WTC11 (cell line): ENCODE measurements at regions not wholly inside any gene's neighbourhood (a gene's known extent, or its start where the extent isn't known, plus 50 kb on each side); places are given as distances from the start of the nearest gene placed in this dataset.

Source experiments
- ATAC-seq: fragments of 200-7000 bp; cut with Tn5 transposase; 2 replicates; pipeline ENCODE4 v1.10.0; 2021; ENCODE audit warnings: mild to moderate bottlenecking, moderate library complexity
- CTCF ChIA-PET: fragments of 300-600 bp; sonication (Branson Sonifier 250); formaldehyde crosslinking; loops from one replicate; lab custom pipeline; 2021; ENCODE audit warnings: antibody characterized with exemption; lab: Charles Lee
- POLR2A ChIA-PET: fragments of 350-600 bp; sonication (Branson Sonifier 250); formaldehyde crosslinking; loops from one replicate; lab custom pipeline; 2021; ENCODE audit warnings: antibody characterized with exemption; lab: Charles Lee
- DNase-seq: peaks from one replicate; pipeline ENCODE4 v3.0.0; 2021; ENCODE audit warnings: low spot score
- H3K27ac Mint-ChIP-seq: 2 replicates; pipeline ENCODE4 v1.8.0; 2021; ENCODE audit warnings: mixed read lengths
- H3K27me3 Mint-ChIP-seq: 2 replicates; pipeline ENCODE4 v1.8.0; 2021; ENCODE audit warnings: low read depth, mild to moderate bottlenecking, moderate library complexity, mixed read lengths
- H3K36me3 Mint-ChIP-seq: 2 replicates; pipeline ENCODE4 v1.8.0; 2021; ENCODE audit warnings: mixed read lengths
- H3K4me1 Mint-ChIP-seq: 2 replicates; pipeline ENCODE4 v1.8.0; 2022; ENCODE audit warnings: mixed read lengths
- H3K4me3 Mint-ChIP-seq: 2 replicates; pipeline ENCODE4 v1.8.0; 2021; ENCODE audit warnings: mild to moderate bottlenecking, moderate library complexity, mixed read lengths
- H3K9me3 Mint-ChIP-seq: 2 replicates; pipeline ENCODE4 v1.8.0; 2021; ENCODE audit warnings: mixed read lengths
- ATF1 ChIP-seq: sonication (generic); formaldehyde crosslinking; IDR thresholded peaks from 2 replicates; pipeline ENCODE4 v1.8.1; 2023; ENCODE audit warnings: mild to moderate bottlenecking, moderate library complexity, missing genetic modification reagents
- CREB1 ChIP-seq: sonication (generic); formaldehyde crosslinking; IDR thresholded peaks from 2 replicates; pipeline ENCODE4 v1.8.0; 2023; ENCODE audit warnings: mild to moderate bottlenecking, missing genetic modification reagents
- CREM ChIP-seq: sonication (generic); formaldehyde crosslinking; IDR thresholded peaks from 2 replicates; pipeline ENCODE4 v1.8.1; 2022; ENCODE audit warnings: mild to moderate bottlenecking, missing genetic modification reagents, moderate library complexity
- ELF4 ChIP-seq: sonication (generic); formaldehyde crosslinking; IDR thresholded peaks from 2 replicates; pipeline ENCODE4 v1.8.1; 2022; ENCODE audit warnings: low read depth, mild to moderate bottlenecking, moderate library complexity, missing genetic modification reagents
- FOXJ3 ChIP-seq: sonication (generic); formaldehyde crosslinking; IDR thresholded peaks from 2 replicates; pipeline ENCODE4 v1.9.0; 2021; ENCODE audit warnings: missing genetic modification reagents, mild to moderate bottlenecking, borderline replicate concordance
- FOXP4 ChIP-seq: sonication (generic); formaldehyde crosslinking; IDR thresholded peaks from 2 replicates; pipeline ENCODE4 v1.8.0; 2022; ENCODE audit warnings: mild to moderate bottlenecking, missing genetic modification reagents
- MLX ChIP-seq: sonication (generic); formaldehyde crosslinking; IDR thresholded peaks from 2 replicates; pipeline ENCODE4 v1.8.1; 2023; ENCODE audit warnings: mild to moderate bottlenecking, missing genetic modification reagents, moderate library complexity
- MYBL2 ChIP-seq: sonication (generic); formaldehyde crosslinking; IDR thresholded peaks from 2 replicates; pipeline ENCODE4 v1.8.1; 2023; ENCODE audit warnings: mild to moderate bottlenecking, moderate library complexity, missing genetic modification reagents
- NFATC4 ChIP-seq: fragments of 250-450 bp; sonication (Bioruptor Pico); IDR thresholded peaks from 2 replicates; pipeline ENCODE4 v1.9.0; 2021; ENCODE audit warnings: mild to moderate bottlenecking
- NFYB ChIP-seq: sonication (generic); formaldehyde crosslinking; conservative IDR thresholded peaks from 2 replicates; pipeline ENCODE4 v1.8.0; 2022; ENCODE audit warnings: low read depth, missing genetic modification reagents
- PRRX2 ChIP-seq: fragments of 250-450 bp; sonication (Bioruptor Pico); IDR thresholded peaks from 2 replicates; pipeline ENCODE4 v1.8.0; 2021; ENCODE audit warnings: mild to moderate bottlenecking
- RORB ChIP-seq: fragments of 250-450 bp; sonication (Bioruptor Pico); IDR thresholded peaks from 2 replicates; pipeline ENCODE4 v1.9.0; 2021; ENCODE audit warnings: mild to moderate bottlenecking
- TCF7 ChIP-seq: sonication (generic); formaldehyde crosslinking; IDR thresholded peaks from 2 replicates; pipeline ENCODE4 v1.8.0; 2022; ENCODE audit warnings: mild to moderate bottlenecking, low read depth, missing genetic modification reagents, moderate library complexity
- TP53 ChIP-seq: sonication (generic); formaldehyde crosslinking; IDR thresholded peaks from 2 replicates; pipeline ENCODE4 v1.8.1; 2023; ENCODE audit warnings: mild to moderate bottlenecking, missing genetic modification reagents
- ZNF121 ChIP-seq: sonication (generic); formaldehyde crosslinking; IDR thresholded peaks from 2 replicates; pipeline ENCODE4 v1.8.0; 2023; ENCODE audit warnings: missing genetic modification reagents
- ZNF232 ChIP-seq: sonication (generic); formaldehyde crosslinking; IDR thresholded peaks from 2 replicates; pipeline ENCODE4 v1.8.0; 2022; ENCODE audit warnings: mild to moderate bottlenecking, missing genetic modification reagents
- ZNF416 ChIP-seq: fragments of 250-450 bp; sonication (Bioruptor Pico); IDR thresholded peaks from 2 replicates; pipeline ENCODE4 v1.9.0; 2021; ENCODE audit warnings: mild to moderate bottlenecking, inconsistent platforms
- ZNF425 ChIP-seq: fragments of 250-450 bp; sonication (Bioruptor Pico); conservative IDR thresholded peaks from 2 replicates; pipeline ENCODE4 v1.9.0; 2021; ENCODE audit warnings: mild to moderate bottlenecking
- ZNF512 ChIP-seq: sonication (generic); formaldehyde crosslinking; IDR thresholded peaks from 2 replicates; pipeline ENCODE4 v1.8.1; 2022; ENCODE audit warnings: missing genetic modification reagents, borderline replicate concordance
- TF ChIP-seq, protein P1 (sequence below): sonication (generic); formaldehyde crosslinking; IDR thresholded peaks from 2 replicates; pipeline ENCODE4 v1.8.0; 2023; ENCODE audit warnings: missing genetic modification reagents
- TF ChIP-seq, protein P2 (sequence below): sonication (generic); formaldehyde crosslinking; IDR thresholded peaks from 2 replicates; pipeline ENCODE4 v1.8.0; 2022; ENCODE audit warnings: mild to moderate bottlenecking, missing genetic modification reagents

GRCh38 chr5:93845376-93845775, 104.0 kb upstream of the POU5F2 start (continued):
- TF ChIP-seq FOXP4 (CRISPR knock-in tag), result no peak

DNA sequence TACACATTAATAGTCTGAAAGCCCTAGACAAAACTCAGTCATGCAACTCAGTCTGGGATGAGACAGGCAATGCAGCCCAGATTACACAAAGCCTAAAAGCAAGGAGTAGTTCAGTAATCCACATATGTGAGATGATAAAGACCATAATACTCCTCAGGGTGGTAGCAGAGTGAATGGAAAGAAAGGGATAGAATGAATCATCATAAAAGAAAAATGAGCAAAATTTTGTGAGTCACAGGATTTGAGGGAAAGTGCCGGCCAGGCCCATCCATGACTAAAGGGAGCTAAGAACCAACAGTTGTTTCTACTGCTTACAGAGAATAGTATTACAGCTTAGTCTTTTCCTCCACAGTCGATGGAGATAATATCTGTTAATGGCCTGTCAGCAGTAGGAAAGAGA, 90.0 kb upstream of the POU5F2 start:
- peaks cover 12% of the 10 kb centered on the region; the same call in 1 of the 2 replicates for H3K36me3 Mint-ChIP-seq
- CTCF ChIA-PET, result no interaction called here

DNA sequence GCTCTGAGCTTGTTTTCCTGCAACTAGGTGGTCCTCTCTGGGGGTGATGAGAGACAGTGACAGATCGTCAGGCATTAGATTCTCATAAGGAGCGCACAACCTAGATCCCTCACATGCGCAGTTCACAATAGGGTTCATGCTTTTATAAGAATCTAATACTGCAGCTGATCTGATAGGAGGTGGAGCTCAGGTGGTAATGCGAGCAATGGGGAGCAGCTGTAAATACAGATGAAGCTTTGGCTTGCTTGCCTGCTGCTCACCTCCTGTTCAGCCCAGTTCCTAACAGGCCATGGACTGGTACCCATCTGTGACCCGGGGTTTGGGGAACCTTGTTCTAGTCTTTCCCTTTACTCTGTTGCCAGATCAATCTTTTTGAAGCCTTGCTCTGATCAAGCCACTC, 89.5 kb upstream of the POU5F2 start:
- Mint-ChIP-seq H3K4me1 (no peaks in the 10 kb centered on the region), H3K36me3 (peaks cover 12% of the 10 kb centered on the region; the same call in 1 of the 2 replicates), H3K27me3 (no peaks in the 10 kb centered on the region), H3K27ac (no peak overlapping the region), H3K9me3 (peaks cover 17% of the 10 kb centered on the region), H3K4me3 (no peak overlapping the region)
- ChIA-PET POLR2A (no interaction called here), CTCF (no interaction called here)
- no peak for ATAC-seq
- no peak for TF ChIP-seq FOXJ3 (CRISPR knock-in tag)
- no peak for DNase-seq

More for the DNA sequence above, 90.0 kb upstream of the POU5F2 start:
- POLR2A ChIA-PET, result no interaction called here
- H3K27me3 Mint-ChIP-seq, result no peaks in the 10 kb centered on the region
- TF ChIP-seq, protein P1, sequence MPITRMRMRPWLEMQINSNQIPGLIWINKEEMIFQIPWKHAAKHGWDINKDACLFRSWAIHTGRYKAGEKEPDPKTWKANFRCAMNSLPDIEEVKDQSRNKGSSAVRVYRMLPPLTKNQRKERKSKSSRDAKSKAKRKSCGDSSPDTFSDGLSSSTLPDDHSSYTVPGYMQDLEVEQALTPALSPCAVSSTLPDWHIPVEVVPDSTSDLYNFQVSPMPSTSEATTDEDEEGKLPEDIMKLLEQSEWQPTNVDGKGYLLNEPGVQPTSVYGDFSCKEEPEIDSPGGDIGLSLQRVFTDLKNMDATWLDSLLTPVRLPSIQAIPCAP (CRISPR knock-in tag), result no peak
- TF ChIP-seq CREB1 (CRISPR knock-in tag) (no peak), TP53 (CRISPR knock-in tag) (no peak)
- TF ChIP-seq, all 79 proteins: peak for 0
- Mint-ChIP-seq H3K9me3 (peaks cover 12% of the 10 kb centered on the region), H3K27ac (no peak overlapping the region), H3K4me3 (no peak overlapping the region), H3K4me1 (no peaks in the 10 kb centered on the region)
- ATAC-seq (no peak), DNase-seq (no peak)

- POLR2A ChIA-PET, result no interaction called here
- CTCF ChIA-PET, result no interaction called here
- Mint-ChIP-seq H3K4me3 (no peak overlapping the region), H3K27ac (no peak overlapping the region), H3K36me3 (peaks cover 19% of the 10 kb centered on the region), H3K27me3 (no peaks in the 10 kb centered on the region), H3K9me3 (peaks cover 29% of the 10 kb centered on the region), H3K4me1 (no peaks in the 10 kb centered on the region)
- TF ChIP-seq ZNF416 (no peak), MYBL2 (CRISPR knock-in tag) (no peak), CREB1 (CRISPR knock-in tag) (no peak), ZNF232 (CRISPR knock-in tag) (no peak), ZNF121 (CRISPR knock-in tag) (no peak), NFYB (CRISPR knock-in tag) (no peak), NFATC4 (no peak), ELF4 (CRISPR knock-in tag) (no peak), RORB (no peak), TP53 (CRISPR knock-in tag) (no peak), TCF7 (CRISPR knock-in tag) (no peak), MLX (no peak), ATF1 (CRISPR knock-in tag) (no peak), ZNF512 (no peak), CREM (CRISPR knock-in tag) (no peak), ZNF425 (CRISPR knock-in tag) (no peak), PRRX2 (CRISPR knock-in tag) (no peak)
- TF ChIP-seq, protein P2, sequence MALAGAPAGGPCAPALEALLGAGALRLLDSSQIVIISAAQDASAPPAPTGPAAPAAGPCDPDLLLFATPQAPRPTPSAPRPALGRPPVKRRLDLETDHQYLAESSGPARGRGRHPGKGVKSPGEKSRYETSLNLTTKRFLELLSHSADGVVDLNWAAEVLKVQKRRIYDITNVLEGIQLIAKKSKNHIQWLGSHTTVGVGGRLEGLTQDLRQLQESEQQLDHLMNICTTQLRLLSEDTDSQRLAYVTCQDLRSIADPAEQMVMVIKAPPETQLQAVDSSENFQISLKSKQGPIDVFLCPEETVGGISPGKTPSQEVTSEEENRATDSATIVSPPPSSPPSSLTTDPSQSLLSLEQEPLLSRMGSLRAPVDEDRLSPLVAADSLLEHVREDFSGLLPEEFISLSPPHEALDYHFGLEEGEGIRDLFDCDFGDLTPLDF, result no peak
- DNase-seq (no peak), ATAC-seq (no peak)
Observed at GRCh38 chr5:93829346-93829745, 87.9 kb upstream of the POU5F2 start.
